Astrocyte (in vitro differentiated cells and primary cell): ENCODE measurements at regions not wholly inside any gene's neighbourhood (a gene's known extent, or its start where the extent isn't known, plus 50 kb on each side); places are given as distances from the start of the nearest gene placed in this dataset.

Experiments used
- DNase-seq: peaks from one replicate; pipeline ENCODE4 v3.0.0-alpha.2; 2010; ENCODE audit warnings: low read depth
- FAIRE-seq: peaks from 2 replicates; lab custom pipeline; 2011; peaks lifted over from hg19 to GRCh38; lab: Jason Lieb, UNC
- H2AFZ ChIP-seq: 2 replicates; pipeline ENCODE4 v1.6.0; 2012; ENCODE audit warnings: low read depth, low read length, inconsistent platforms
- H3K27ac ChIP-seq: 2 replicates; pipeline ENCODE4 v1.5.1; 2011; ENCODE audit warnings: low read depth, low read length, inconsistent platforms
- H3K27me3 ChIP-seq: 2 replicates; pipeline ENCODE4 v1.6.0; 2011; ENCODE audit warnings: low read length, inconsistent platforms; ENCODE audit not compliant: insufficient read depth
- H3K36me3 ChIP-seq: 2 replicates; pipeline ENCODE4 v1.5.1; 2011; ENCODE audit warnings: low read length, inconsistent platforms; ENCODE audit not compliant: insufficient read depth
- H3K4me1 ChIP-seq: 2 replicates; pipeline ENCODE4 v1.5.1; 2011; ENCODE audit warnings: low read length, inconsistent platforms; ENCODE audit not compliant: insufficient read depth
- H3K4me2 ChIP-seq: 2 replicates; pipeline ENCODE4 v1.6.0; 2012; ENCODE audit warnings: low read length, inconsistent platforms
- H3K4me3 ChIP-seq: 2 replicates; pipeline ENCODE4 v1.5.1; 2011; ENCODE audit warnings: low read depth, mild to moderate bottlenecking, low read length, inconsistent platforms; ENCODE audit not compliant: insufficient read depth
- H3K79me2 ChIP-seq: 2 replicates; pipeline ENCODE4 v1.6.0; 2012; ENCODE audit warnings: mild to moderate bottlenecking, low read length, inconsistent platforms; ENCODE audit not compliant: insufficient read depth
- H3K9ac ChIP-seq: 2 replicates; pipeline ENCODE4 v1.6.0; 2012; ENCODE audit warnings: mild to moderate bottlenecking, low read length, inconsistent platforms
- H3K9me3 ChIP-seq: 2 replicates; pipeline ENCODE4 v1.5.1; 2012; ENCODE audit warnings: low read depth, mild to moderate bottlenecking, low read length, inconsistent platforms; ENCODE audit not compliant: insufficient read depth
- H4K20me1 ChIP-seq: 2 replicates; pipeline ENCODE4 v1.6.0; 2012; ENCODE audit warnings: low read length, inconsistent platforms; ENCODE audit not compliant: insufficient read depth
- H3K27ac Mint-ChIP-seq: one replicate; pipeline ENCODE4 v1.8.0; 2021; ENCODE audit warnings: mild to moderate bottlenecking, mixed read lengths; ENCODE audit not compliant: unreplicated experiment
- H3K27me3 Mint-ChIP-seq: one replicate; pipeline ENCODE4 v1.8.0; 2021; ENCODE audit warnings: low read depth, mixed read lengths; ENCODE audit not compliant: unreplicated experiment
- H3K36me3 Mint-ChIP-seq: one replicate; pipeline ENCODE4 v1.8.0; 2021; ENCODE audit warnings: low read depth, mixed read lengths; ENCODE audit not compliant: unreplicated experiment
- H3K4me1 Mint-ChIP-seq: one replicate; pipeline ENCODE4 v1.8.0; 2021; ENCODE audit warnings: low read depth, mixed read lengths; ENCODE audit not compliant: unreplicated experiment
- H3K4me3 Mint-ChIP-seq: one replicate; pipeline ENCODE4 v1.8.0; 2021; ENCODE audit warnings: mild to moderate bottlenecking, moderate library complexity, mixed read lengths; ENCODE audit not compliant: unreplicated experiment
- H3K9me3 Mint-ChIP-seq: one replicate; pipeline ENCODE4 v1.8.0; 2021; ENCODE audit warnings: mild to moderate bottlenecking, mixed read lengths; ENCODE audit not compliant: unreplicated experiment
- EZH2 ChIP-seq: IDR thresholded peaks from 2 replicates; pipeline ENCODE4 v1.6.1; 2012; ENCODE audit warnings: mild to moderate bottlenecking, low read length, inconsistent platforms; ENCODE audit not compliant: insufficient read depth
- TF ChIP-seq, protein P1 (sequence below): IDR thresholded peaks from 2 replicates; pipeline ENCODE4 v1.5.1; 2011; ENCODE audit warnings: low read depth, mild to moderate bottlenecking, inconsistent platforms, low read length, moderate library complexity; ENCODE audit not compliant: insufficient read depth

GRCh38 chr9:81202292-81202691 lies 487.1 kb downstream of the TLE1 start:
- H3K27ac Mint-ChIP-seq = no peak overlapping the region
- H3K9me3 ChIP-seq = no peaks in the 10 kb centered on the region
- no peak overlapping the region for H3K4me3 ChIP-seq
- H3K79me2 ChIP-seq = no peaks in the 10 kb centered on the region
- H2AFZ ChIP-seq = no peak overlapping the region
- H3K27ac ChIP-seq = no peak overlapping the region
- no peaks in the 10 kb centered on the region for H3K36me3 ChIP-seq
- no peaks in the 10 kb centered on the region for H4K20me1 ChIP-seq
- no peaks in the 10 kb centered on the region for H3K27me3 ChIP-seq
- H3K9me3 Mint-ChIP-seq = no peaks in the 10 kb centered on the region
- H3K4me3 Mint-ChIP-seq = no peak overlapping the region
- no peaks in the 10 kb centered on the region for H3K4me1 ChIP-seq
- FAIRE-seq (no peak), DNase-seq (no peak)
- peaks cover 2% of the 10 kb centered on the region for H3K4me1 Mint-ChIP-seq
- H3K4me2 ChIP-seq = no peak overlapping the region
- TF ChIP-seq, protein P1, sequence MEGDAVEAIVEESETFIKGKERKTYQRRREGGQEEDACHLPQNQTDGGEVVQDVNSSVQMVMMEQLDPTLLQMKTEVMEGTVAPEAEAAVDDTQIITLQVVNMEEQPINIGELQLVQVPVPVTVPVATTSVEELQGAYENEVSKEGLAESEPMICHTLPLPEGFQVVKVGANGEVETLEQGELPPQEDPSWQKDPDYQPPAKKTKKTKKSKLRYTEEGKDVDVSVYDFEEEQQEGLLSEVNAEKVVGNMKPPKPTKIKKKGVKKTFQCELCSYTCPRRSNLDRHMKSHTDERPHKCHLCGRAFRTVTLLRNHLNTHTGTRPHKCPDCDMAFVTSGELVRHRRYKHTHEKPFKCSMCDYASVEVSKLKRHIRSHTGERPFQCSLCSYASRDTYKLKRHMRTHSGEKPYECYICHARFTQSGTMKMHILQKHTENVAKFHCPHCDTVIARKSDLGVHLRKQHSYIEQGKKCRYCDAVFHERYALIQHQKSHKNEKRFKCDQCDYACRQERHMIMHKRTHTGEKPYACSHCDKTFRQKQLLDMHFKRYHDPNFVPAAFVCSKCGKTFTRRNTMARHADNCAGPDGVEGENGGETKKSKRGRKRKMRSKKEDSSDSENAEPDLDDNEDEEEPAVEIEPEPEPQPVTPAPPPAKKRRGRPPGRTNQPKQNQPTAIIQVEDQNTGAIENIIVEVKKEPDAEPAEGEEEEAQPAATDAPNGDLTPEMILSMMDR = no peak
- TF ChIP-seq EZH2 = no peak
- H3K36me3 Mint-ChIP-seq = no peaks in the 10 kb centered on the region
- no peaks in the 10 kb centered on the region for H3K27me3 Mint-ChIP-seq
- no peak overlapping the region for H3K9ac ChIP-seq

DNA sequence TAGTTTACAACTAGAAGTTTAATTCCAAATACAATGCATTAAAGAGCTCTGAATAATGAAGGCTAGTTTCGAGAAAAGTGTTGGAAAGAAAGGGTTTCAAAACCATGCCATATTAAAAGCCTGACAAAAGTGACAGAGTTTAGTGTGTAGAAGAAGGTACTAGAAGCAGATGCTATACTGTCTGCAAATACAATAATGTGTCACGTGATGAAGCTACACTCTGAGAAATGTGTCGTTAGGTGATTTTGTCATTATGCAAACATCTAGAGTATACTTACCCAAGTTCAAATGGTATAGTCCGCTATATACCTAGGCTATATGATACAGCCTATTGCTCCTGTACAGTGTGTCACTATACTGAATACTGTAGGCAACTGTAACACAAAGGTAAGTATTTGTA lies 494.1 kb downstream of the TLE1 start:
- FAIRE-seq = no peak
- no peak overlapping the region for H2AFZ ChIP-seq
- H3K4me3 Mint-ChIP-seq = no peak overlapping the region

More for the DNA sequence above, 494.1 kb downstream of the TLE1 start:
- no peaks in the 10 kb centered on the region for H3K79me2 ChIP-seq
- H3K9me3 Mint-ChIP-seq = peaks cover 4% of the 10 kb centered on the region
- H3K27me3 Mint-ChIP-seq = no peaks in the 10 kb centered on the region
- no peaks in the 10 kb centered on the region for H3K36me3 ChIP-seq
- H3K4me2 ChIP-seq = no peak overlapping the region
- H3K27me3 ChIP-seq = no peaks in the 10 kb centered on the region
- H3K4me1 Mint-ChIP-seq = no peaks in the 10 kb centered on the region
- H3K36me3 Mint-ChIP-seq = no peaks in the 10 kb centered on the region
- no peaks in the 10 kb centered on the region for H4K20me1 ChIP-seq
- DNase-seq = no peak
- H3K27ac ChIP-seq = no peak overlapping the region
- TF ChIP-seq EZH2 = no peak
- TF ChIP-seq, protein P1 = no peak
- H3K9ac ChIP-seq = no peak overlapping the region
- H3K4me1 ChIP-seq = no peaks in the 10 kb centered on the region
- no peak overlapping the region for H3K4me3 ChIP-seq
- no peak overlapping the region for H3K27ac Mint-ChIP-seq
- no peaks in the 10 kb centered on the region for H3K9me3 ChIP-seq
